IMR-90 (cell line): ENCODE measurements at regions not wholly inside any gene's neighbourhood (a gene's known extent, or its start where the extent isn't known, plus 50 kb on each side); places are given as distances from the start of the nearest gene placed in this dataset.

ENCODE experiments used
- ATAC-seq: fragments of 200-7000 bp; cut with Tn5 transposase; 2 replicates; pipeline ENCODE4 v1.9.1; 2020; ENCODE audit warnings: low read depth, mild to moderate bottlenecking, moderate library complexity
- BruUV-seq: library from RNA; stranded (reverse); fragments of 400-500 nt; replicated peaks from 2 replicates; lab custom pipeline; 2021; lab: Mats Ljungman, UMichigan
- CTCF ChIA-PET: fragments of 300-600 bp; formaldehyde crosslinking; extraction: SDS; loops from one replicate; lab custom pipeline; 2021; ENCODE audit warnings: antibody characterized with exemption; lab: Yijun Ruan, JAX
- POLR2A ChIA-PET: fragments of 300-600 bp; sonication (Branson Sonifier 250); formaldehyde crosslinking; loops from one replicate; lab custom pipeline; 2022; ENCODE audit warnings: antibody characterized with exemption; ENCODE audit not compliant: unreplicated experiment; lab: Charles Lee
- DNase-seq: peaks from one replicate; pipeline ENCODE4 v3.0.0; 2013
- H2AFZ ChIP-seq: replicated peaks from 2 replicates; pipeline ENCODE3; 2013; ENCODE audit warnings: low read length, mild to moderate bottlenecking; ENCODE audit not compliant: poor library complexity
- H2AK5ac ChIP-seq: 2 replicates; pipeline ENCODE4 v1.6.1; 2013; ENCODE audit warnings: low read depth, low read length, inconsistent platforms
- H2AK9ac ChIP-seq: replicated peaks from 2 replicates; pipeline ENCODE3; 2013; ENCODE audit warnings: mild to moderate bottlenecking, low read depth, low read length, moderate library complexity; ENCODE audit not compliant: poor library complexity
- H2BK120ac ChIP-seq: 2 replicates; pipeline ENCODE4 v1.6.1; 2013; ENCODE audit warnings: low read depth, low read length, inconsistent platforms
- H2BK15ac ChIP-seq: 3 replicates; pipeline ENCODE4 v1.6.1; 2013; ENCODE audit warnings: low read depth, low read length, inconsistent platforms
- H2BK20ac ChIP-seq: 2 replicates; pipeline ENCODE4 v1.6.1; 2013; ENCODE audit warnings: low read depth, mild to moderate bottlenecking, inconsistent platforms, low read length, moderate library complexity
- H2BK5ac ChIP-seq: 2 replicates; pipeline ENCODE4 v1.6.1; 2013; ENCODE audit warnings: mild to moderate bottlenecking, low read depth, low read length, inconsistent platforms; ENCODE audit not compliant: poor library complexity, severe bottlenecking
- H3K14ac ChIP-seq: replicated peaks from 2 replicates; pipeline ENCODE4 v1.6.1; 2013; ENCODE audit warnings: low read depth, low read length, inconsistent platforms
- H3K18ac ChIP-seq: 2 replicates; pipeline ENCODE4 v1.6.1; 2013; ENCODE audit warnings: low read depth, low read length, control low read depth
- H3K23ac ChIP-seq: 2 replicates; pipeline ENCODE4 v1.6.1; 2013; ENCODE audit warnings: low read depth, low read length, inconsistent platforms
- H3K27ac ChIP-seq: 2 replicates; pipeline ENCODE4 v1.5.1; 2013; ENCODE audit warnings: mild to moderate bottlenecking, control low read depth, low read length; ENCODE audit not compliant: insufficient read depth
- H3K27me3 ChIP-seq: 2 replicates; pipeline ENCODE4 v1.6.1; 2013; ENCODE audit warnings: low read length; ENCODE audit not compliant: control insufficient read depth, insufficient read depth
- H3K36me3 ChIP-seq: 2 replicates; pipeline ENCODE4 v1.6.1; 2013; ENCODE audit warnings: low read length, mixed read lengths; ENCODE audit not compliant: control insufficient read depth, insufficient read depth
- H3K4ac ChIP-seq: 2 replicates; pipeline ENCODE4 v1.6.1; 2013; ENCODE audit warnings: low read depth, low read length, inconsistent platforms
- H3K4me1 ChIP-seq: 2 replicates; pipeline ENCODE4 v1.6.1; 2013; ENCODE audit warnings: low read length, mixed read lengths; ENCODE audit not compliant: control insufficient read depth, insufficient read depth
- H3K4me2 ChIP-seq: 2 replicates; pipeline ENCODE4 v1.6.1; 2013; ENCODE audit warnings: low read depth, mild to moderate bottlenecking, control low read depth, low read length, moderate library complexity
- H3K4me3 ChIP-seq: 2 replicates; pipeline ENCODE4 v1.5.1; 2013; ENCODE audit warnings: low read depth, mild to moderate bottlenecking, control low read depth, low read length, moderate library complexity; ENCODE audit not compliant: insufficient read depth
- H3K56ac ChIP-seq: 2 replicates; pipeline ENCODE4 v1.6.1; 2013; ENCODE audit warnings: low read length, inconsistent platforms; ENCODE audit not compliant: insufficient read depth; ENCODE audit errors: extremely low read depth
- H3K79me1 ChIP-seq, 2 experiments: 2 replicates each; pipeline ENCODE4 v1.6.1; 2013; ENCODE audit warnings: low read length in 2 of 2, inconsistent platforms in 1 of 2, low read depth in 1 of 2
- H3K9ac ChIP-seq: 2 replicates; pipeline ENCODE4 v1.6.1; 2013; ENCODE audit warnings: low read depth, low read length, control low read depth
- H3K9me1 ChIP-seq: 2 replicates; pipeline ENCODE4 v1.6.1; 2013; ENCODE audit warnings: low read length, inconsistent platforms; ENCODE audit not compliant: insufficient read depth
- H3K9me3 ChIP-seq: 2 replicates; pipeline ENCODE4 v1.6.1; 2013; ENCODE audit warnings: low read length; ENCODE audit not compliant: control insufficient read depth, insufficient read depth
- H4K20me1 ChIP-seq: 2 replicates; pipeline ENCODE4 v1.6.1; 2013; ENCODE audit warnings: low read length, inconsistent platforms; ENCODE audit not compliant: insufficient read depth
- H4K5ac ChIP-seq: 2 replicates; pipeline ENCODE4 v1.6.1; 2013; ENCODE audit warnings: mild to moderate bottlenecking, low read depth, low read length, control low read depth
- H4K8ac ChIP-seq, 2 experiments: 2 replicates each; pipeline ENCODE4 v1.6.1; 2013; ENCODE audit warnings: low read depth in 2 of 2, low read length in 2 of 2, control low read depth in 1 of 2, inconsistent platforms in 1 of 2
- H4K91ac ChIP-seq: 2 replicates; pipeline ENCODE4 v1.6.1; 2013; ENCODE audit warnings: low read depth, low read length, inconsistent platforms; ENCODE audit not compliant: insufficient read depth
- BHLHE40 ChIP-seq: fragments of 150-350 bp; IDR thresholded peaks from 2 replicates; pipeline ENCODE4 v1.6.1; 2016; ENCODE audit warnings: mild to moderate bottlenecking, low read depth, low read length
- CEBPB ChIP-seq: IDR thresholded peaks from 2 replicates; pipeline ENCODE4 v1.6.1; 2012; ENCODE audit warnings: low read depth, low read length, improper control_type of control experiment
- CHD1 ChIP-seq: IDR thresholded peaks from 2 replicates; pipeline ENCODE4 v1.6.1; 2012; ENCODE audit warnings: low read depth, low read length, improper control_type of control experiment
- FOS ChIP-seq: fragments of 150-350 bp; IDR thresholded peaks from 2 replicates; pipeline ENCODE4 v1.6.1; 2016; ENCODE audit warnings: low read depth, low read length
- MAFK ChIP-seq: IDR thresholded peaks from 2 replicates; pipeline ENCODE4 v1.6.1; 2012; ENCODE audit warnings: low read depth, low read length, improper control_type of control experiment
- MAZ ChIP-seq: IDR thresholded peaks from 2 replicates; pipeline ENCODE4 v1.6.1; 2012; ENCODE audit warnings: low read depth, mild to moderate bottlenecking, low read length, improper control_type of control experiment, moderate library complexity, borderline replicate concordance
- MXI1 ChIP-seq: IDR thresholded peaks from 2 replicates; pipeline ENCODE4 v1.6.1; 2012; ENCODE audit warnings: low read depth, mild to moderate bottlenecking, low read length, moderate library complexity, borderline replicate concordance
- NFE2L2 ChIP-seq: fragments of 150-350 bp; IDR thresholded peaks from 2 replicates; pipeline ENCODE4 v1.6.1; 2016; ENCODE audit warnings: low read depth, mild to moderate bottlenecking, low read length
- POLR2A ChIP-seq: IDR thresholded peaks from 2 replicates; pipeline ENCODE4 v1.6.1; 2012; ENCODE audit warnings: mild to moderate bottlenecking, low read depth, low read length
- RAD21 ChIP-seq: IDR thresholded peaks from 2 replicates; pipeline ENCODE4 v1.6.1; 2012; ENCODE audit warnings: low read length, improper control_type of control experiment
- RCOR1 ChIP-seq: IDR thresholded peaks from 2 replicates; pipeline ENCODE4 v1.6.1; 2012; ENCODE audit warnings: mild to moderate bottlenecking, low read length, improper control_type of control experiment; ENCODE audit not compliant: insufficient replicate concordance
- RFX5 ChIP-seq: IDR thresholded peaks from 2 replicates; pipeline ENCODE4 v1.8.0; 2012; ENCODE audit warnings: low read depth, mild to moderate bottlenecking, low read length, moderate library complexity
- SMC3 ChIP-seq: fragments of 150-350 bp; IDR thresholded peaks from 2 replicates; pipeline ENCODE4 v1.6.1; 2016; ENCODE audit warnings: low read depth, mild to moderate bottlenecking, antibody characterized with exemption, low read length, moderate library complexity
- USF2 ChIP-seq: fragments of 150-350 bp; IDR thresholded peaks from 2 replicates; pipeline ENCODE4 v1.6.1; 2017; ENCODE audit warnings: mild to moderate bottlenecking, antibody characterized with exemption, low read length, low read depth
- WGBS, 2 experiments: methylation state at CpG; one replicate each; pipeline versions ENCODE4 v1.1.5 to v1.1.7; 2013; ENCODE audit warnings: missing lambda C conversion rate in 2 of 2; ENCODE audit not compliant: insufficient read length in 1 of 2; ENCODE audit errors: extremely low coverage in 2 of 2; 5-methylcytosine and 5-hydroxymethylcytosine counted together
- dilution Hi-C: fragments of 300-500 bp; cut with HindIII; formaldehyde crosslinking; loops from one replicate; pipeline ENCODE4 v1.14.3; 2018; ENCODE audit warnings: low sequenced_read_pairs; ENCODE audit not compliant: unreplicated experiment
- in situ Hi-C: fragments of 300-500 bp; cut with MboI; formaldehyde crosslinking; loops from 3 replicates; pipeline ENCODE4 v1.14.3; 2019; ENCODE audit warnings: low sequenced_read_pairs, inconsistent platforms, mixed read lengths
- intact Hi-C: fragments of 100-400 bp; cut with micrococcal nuclease; formaldehyde crosslinking; loops from 2 replicates; pipeline ENCODE4 v1.10.0; 2022
- TF ChIP-seq, protein P1 (sequence below): fragments of 150-350 bp; IDR thresholded peaks from 2 replicates; pipeline ENCODE4 v1.6.1; 2016; ENCODE audit warnings: low read depth, mild to moderate bottlenecking, low read length, moderate library complexity, borderline replicate concordance
- TF ChIP-seq, protein P2 (sequence below): conservative IDR thresholded peaks from 2 replicates; pipeline ENCODE4 v1.5.1; 2012; ENCODE audit warnings: mild to moderate bottlenecking, low read depth, low read length, improper control_type of control experiment

- TF ChIP-seq MAZ: no peak
- no peak for TF ChIP-seq RCOR1
- no peak for TF ChIP-seq BHLHE40
- TF ChIP-seq, protein P1, sequence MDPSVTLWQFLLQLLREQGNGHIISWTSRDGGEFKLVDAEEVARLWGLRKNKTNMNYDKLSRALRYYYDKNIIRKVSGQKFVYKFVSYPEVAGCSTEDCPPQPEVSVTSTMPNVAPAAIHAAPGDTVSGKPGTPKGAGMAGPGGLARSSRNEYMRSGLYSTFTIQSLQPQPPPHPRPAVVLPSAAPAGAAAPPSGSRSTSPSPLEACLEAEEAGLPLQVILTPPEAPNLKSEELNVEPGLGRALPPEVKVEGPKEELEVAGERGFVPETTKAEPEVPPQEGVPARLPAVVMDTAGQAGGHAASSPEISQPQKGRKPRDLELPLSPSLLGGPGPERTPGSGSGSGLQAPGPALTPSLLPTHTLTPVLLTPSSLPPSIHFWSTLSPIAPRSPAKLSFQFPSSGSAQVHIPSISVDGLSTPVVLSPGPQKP: no peak
- no peak for TF ChIP-seq NFE2L2
- TF ChIP-seq FOS: no peak
- no peak for TF ChIP-seq CEBPB
- no peak for TF ChIP-seq SMC3
- TF ChIP-seq MAFK: no peak
- TF ChIP-seq, protein P2, sequence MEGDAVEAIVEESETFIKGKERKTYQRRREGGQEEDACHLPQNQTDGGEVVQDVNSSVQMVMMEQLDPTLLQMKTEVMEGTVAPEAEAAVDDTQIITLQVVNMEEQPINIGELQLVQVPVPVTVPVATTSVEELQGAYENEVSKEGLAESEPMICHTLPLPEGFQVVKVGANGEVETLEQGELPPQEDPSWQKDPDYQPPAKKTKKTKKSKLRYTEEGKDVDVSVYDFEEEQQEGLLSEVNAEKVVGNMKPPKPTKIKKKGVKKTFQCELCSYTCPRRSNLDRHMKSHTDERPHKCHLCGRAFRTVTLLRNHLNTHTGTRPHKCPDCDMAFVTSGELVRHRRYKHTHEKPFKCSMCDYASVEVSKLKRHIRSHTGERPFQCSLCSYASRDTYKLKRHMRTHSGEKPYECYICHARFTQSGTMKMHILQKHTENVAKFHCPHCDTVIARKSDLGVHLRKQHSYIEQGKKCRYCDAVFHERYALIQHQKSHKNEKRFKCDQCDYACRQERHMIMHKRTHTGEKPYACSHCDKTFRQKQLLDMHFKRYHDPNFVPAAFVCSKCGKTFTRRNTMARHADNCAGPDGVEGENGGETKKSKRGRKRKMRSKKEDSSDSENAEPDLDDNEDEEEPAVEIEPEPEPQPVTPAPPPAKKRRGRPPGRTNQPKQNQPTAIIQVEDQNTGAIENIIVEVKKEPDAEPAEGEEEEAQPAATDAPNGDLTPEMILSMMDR: no peak
- TF ChIP-seq USF2: no peak
- TF ChIP-seq CHD1: no peak
- TF ChIP-seq MXI1: no peak
- TF ChIP-seq RAD21: no peak
- no peak for TF ChIP-seq RFX5
- TF ChIP-seq POLR2A: no peak
- dilution Hi-C loops: no loop called here
- Histone ChIP-seq H3K4me2 (no peak overlapping the region), H3K36me3 (no peaks in the 10 kb centered on the region), H3K14ac (no peak overlapping the region), H3K18ac (no peak overlapping the region), H2AK9ac (no peak overlapping the region), H2BK120ac (no peak overlapping the region), H4K5ac (no peak overlapping the region), H3K23ac (no peak overlapping the region), H3K27ac (no peak overlapping the region), H3K79me1 (no peaks in the 10 kb centered on the region), H2BK5ac (no peak overlapping the region), H2BK15ac (no peak overlapping the region), H2AK5ac (no peak overlapping the region), H4K91ac (no peak overlapping the region), H3K9ac (no peak overlapping the region), H3K56ac (no peak overlapping the region), H2AFZ (no peak overlapping the region), H3K4ac (no peak overlapping the region), H2BK20ac (no peak overlapping the region), H4K20me1 (no peaks in the 10 kb centered on the region), H4K8ac (no peak overlapping the region), H3K4me3 (no peak overlapping the region), H3K9me3 (no peaks in the 10 kb centered on the region), H3K4me1 (no peaks in the 10 kb centered on the region), H3K9me1 (no peaks in the 10 kb centered on the region), H3K27me3 (no peaks in the 10 kb centered on the region)
- in situ Hi-C loops: no loop called here
- CTCF ChIA-PET: no interaction called here
- no peak for DNase-seq
- POLR2A ChIA-PET: no interaction called here
- intact Hi-C loops: no loop called here
- no CpG with 5 or more reads among the region's 1 CpG for whole genome bisulfite sequencing, 2 experiments
- BruUV-seq: no TSS peak
- ATAC-seq: no peak
Observed at GRCh38 chr5:92126182-92126581, 743.1 kb upstream of the ARRDC3 start.
